GM21825 (cell line): ENCODE measurements at regions not wholly inside any gene's neighbourhood (a gene's known extent, or its start where the extent isn't known, plus 50 kb on each side); places are given as distances from the start of the nearest gene placed in this dataset.
"Not testable (repeated sequence)": the region's sequence is repeated elsewhere in the genome, so short reads cannot be mapped to it uniquely, and the experiment has no call there.

Experiments
- ATAC-seq: cut with Tn5 transposase; IDR thresholded peaks from one replicate; pipeline ENCODE4 v1.9.1; 2021; ENCODE audit warnings: mild to moderate bottlenecking, moderate library complexity; ENCODE audit not compliant: unreplicated experiment

DNA sequence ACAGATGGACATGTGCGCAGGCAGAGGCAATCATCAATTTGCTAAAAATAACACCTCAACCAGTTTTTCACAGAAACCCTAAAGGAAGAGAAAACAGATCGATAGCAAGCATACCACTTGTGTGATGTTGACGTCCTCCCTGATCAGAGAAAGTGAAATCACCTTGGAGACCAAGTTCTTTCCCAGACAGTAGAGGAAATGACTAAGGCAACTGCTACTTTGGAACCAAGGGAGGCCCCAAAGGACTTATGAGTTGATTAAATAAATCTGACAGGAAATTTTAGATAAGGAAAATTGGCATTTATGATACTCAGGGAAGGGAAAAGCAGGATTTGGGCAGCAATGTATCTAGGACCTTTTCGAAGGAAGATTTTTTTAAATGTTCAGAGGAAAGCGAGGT lies 267.1 kb upstream of the ASIC2 start:
- ATAC-seq, result no peak

DNA sequence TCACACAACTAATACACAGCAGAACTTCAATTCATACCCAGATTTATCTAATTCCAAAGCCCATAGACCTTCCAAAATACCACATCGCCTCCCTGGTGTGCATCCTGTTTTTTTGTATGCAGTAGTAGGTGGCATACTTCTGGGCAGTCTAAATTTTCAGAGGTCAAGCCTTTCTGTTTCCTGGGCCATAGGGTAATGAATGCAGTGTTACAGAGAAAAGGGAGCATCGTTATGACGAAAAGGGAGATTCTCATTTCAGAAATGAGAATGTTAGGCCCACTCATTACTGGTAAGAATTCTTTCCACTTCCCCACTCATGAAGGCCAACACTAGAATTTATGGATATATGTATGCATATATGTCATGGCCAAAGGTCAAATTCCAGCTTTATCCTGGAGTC lies 267.8 kb upstream of the ASIC2 start:
- no peak for ATAC-seq

DNA sequence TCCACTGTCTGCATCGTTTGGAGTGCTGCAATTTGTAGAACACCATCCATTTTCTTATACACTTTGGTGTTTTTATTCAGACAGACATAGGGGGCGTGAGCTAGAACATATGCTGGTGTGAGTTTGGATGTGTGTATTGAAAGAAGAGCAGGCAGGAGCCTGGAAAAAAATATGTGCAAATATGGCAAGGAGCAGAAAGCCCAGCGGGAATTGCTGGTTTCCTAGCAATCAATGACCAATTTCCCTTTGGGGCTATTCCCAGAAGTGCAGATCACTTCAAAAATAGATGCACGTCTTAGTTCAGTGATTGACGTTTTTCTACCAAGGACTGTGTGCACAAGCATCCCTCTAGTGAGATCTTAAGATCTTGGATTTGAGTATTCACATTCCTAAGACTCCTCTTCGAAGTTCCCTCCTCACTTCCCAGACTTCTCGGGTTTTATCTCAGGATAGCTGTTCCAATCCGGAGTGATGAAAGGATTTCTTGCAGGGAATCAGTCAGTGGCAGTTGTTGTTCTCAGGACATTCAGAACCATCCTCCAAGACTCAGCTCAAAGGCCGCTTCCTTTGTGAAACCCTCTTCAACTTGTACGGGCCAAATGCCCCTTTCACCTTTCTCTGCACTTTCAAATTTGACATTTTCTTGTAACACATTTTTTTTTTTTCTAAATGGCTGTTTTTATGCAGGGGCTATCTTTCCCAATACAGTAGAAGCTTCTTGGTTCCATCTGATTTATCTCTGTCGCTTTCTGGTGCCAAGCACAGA lies 268.7 kb upstream of the ASIC2 start:
- ATAC-seq, result no peak

DNA sequence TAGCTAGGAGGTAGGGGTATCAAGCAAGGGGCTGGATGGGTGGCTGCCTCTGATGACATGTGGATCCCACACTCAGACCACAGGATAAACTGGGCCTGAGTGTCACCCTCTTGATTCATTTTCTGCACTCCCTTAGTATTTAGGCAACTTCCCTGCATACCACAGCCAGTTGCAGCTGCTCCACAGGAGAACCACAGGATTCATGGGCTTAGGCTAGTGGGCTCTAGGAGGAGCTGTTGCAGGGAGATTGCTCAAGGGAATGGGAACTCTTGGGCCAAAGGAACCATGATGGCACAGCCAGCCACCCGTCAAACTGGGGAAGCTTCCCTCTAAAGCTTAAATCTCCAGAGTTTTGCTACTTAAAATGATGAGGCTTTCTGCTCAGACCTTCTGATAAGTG lies 269.7 kb upstream of the ASIC2 start:
- ATAC-seq, result no peak

DNA sequence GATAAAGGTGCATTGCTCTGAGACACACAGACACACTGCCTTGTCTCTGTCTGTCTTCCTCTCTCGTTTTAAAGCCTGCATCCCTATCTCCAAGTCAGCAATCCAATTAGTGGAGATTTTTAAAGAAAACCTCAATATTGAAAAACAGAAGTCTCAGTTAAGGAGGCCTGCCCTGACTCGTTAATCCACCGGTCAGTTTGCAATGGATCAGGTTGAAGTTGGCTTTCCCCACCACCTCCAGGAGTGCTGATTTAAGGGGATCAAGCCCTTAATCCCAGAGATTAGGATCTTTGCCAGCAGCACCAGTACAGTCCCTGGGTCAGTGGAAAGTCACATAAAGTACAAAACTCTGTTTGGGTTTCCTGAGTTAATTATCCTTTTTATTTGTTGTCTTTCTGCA lies 271.1 kb upstream of the ASIC2 start:
- no peak for ATAC-seq

DNA sequence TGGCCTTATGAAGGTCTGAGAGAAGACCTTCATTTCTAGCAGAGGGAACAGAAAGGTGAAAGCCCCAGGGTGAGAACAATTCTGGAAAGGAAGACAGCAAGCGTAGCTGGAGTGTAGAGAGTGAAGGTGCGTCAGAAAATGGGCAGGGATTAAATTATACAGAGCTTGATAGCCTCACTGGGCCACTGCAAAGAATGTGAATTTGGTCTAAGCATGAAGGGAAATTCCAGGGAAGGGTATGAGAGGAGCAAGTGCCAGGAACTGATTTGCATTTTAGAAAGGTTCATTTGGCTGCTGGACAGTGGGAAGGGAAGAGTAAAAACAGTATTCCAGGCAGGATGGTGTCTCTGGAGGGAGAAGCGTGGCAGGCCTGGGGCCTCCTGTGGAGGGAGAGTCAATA lies 274.1 kb upstream of the ASIC2 start:
- no peak for ATAC-seq

DNA sequence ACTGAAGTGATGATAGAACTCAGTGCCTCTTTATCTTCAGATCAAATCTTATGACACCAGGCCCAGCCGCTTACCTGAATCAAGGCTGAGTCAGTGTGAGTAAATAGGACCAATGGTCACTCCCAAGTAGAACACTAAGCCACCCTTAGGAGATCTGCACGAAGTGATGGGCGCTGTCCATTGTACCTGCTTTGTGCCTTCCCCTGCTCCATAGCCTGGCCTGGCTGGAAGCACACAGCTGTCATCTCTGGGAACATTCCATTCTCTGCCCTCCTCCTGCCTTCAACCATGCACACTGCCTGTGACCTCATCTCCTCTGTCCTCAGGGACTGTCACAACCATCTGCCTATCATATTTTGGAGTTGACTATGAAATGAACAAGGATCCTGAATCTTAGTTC lies 279.5 kb upstream of the ASIC2 start:
- no peak for ATAC-seq

DNA sequence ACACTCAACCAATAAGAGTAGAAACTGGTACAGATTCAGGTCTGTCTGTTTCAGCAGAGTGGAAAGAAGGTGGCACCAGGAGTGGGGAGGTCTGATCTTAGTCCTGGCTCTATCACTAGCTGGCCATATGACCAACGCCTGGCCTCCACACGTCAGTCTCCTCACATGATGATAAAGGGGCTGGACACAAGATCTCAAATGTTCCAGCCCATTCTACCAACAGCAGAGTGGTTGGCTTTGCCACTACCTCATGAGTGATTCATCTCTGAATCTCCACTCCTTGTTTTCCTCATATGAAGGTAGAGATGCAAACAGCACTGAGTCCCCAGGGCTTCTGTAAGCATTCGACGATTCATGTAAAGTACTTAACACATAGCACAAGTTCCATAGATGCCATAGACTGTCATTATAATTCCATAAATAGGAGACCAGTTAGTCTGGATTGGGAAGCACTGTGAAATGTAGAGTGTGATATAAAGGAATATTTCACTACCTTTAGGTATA lies 281.9 kb upstream of the ASIC2 start:
- no peak for ATAC-seq

DNA sequence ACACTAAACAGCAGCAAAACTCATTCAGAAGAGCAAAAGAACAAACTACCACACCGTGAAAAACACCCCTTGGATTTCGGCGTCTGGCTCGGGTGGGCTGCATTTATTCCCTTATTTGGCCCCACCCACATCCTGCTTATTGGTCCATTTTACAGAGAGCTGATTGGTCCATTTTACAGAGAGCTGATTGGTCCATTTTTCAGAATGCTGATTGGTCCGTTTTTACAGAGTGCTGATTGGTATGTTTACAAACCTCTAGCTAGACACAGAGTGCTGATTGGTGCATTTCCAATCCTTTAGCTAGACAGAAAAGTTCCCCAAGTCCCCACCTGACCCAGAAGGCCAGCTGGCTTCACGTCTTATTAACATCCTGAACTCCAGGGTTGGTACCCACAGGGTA lies 286.6 kb upstream of the ASIC2 start:
- not testable (repeated sequence) for ATAC-seq

DNA sequence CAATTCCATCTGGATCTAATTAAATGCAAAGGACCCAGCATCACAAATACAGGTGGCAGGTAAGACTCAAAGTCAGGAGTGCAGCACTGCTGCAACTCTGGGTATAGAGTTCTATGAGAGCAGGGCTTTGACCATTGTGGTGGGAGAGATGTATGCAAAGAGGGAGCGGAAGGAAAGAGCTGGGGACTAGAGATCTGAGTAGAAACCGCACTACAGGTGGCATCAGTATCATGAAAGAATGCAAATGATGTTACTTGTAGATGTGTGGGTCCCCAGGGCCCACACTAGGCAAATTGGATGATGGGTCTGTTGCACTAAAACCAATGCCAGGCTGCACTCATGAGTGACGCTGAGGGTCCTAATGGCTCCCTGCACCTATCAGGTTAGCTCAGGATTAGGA lies 287.1 kb upstream of the ASIC2 start:
- no peak for ATAC-seq

DNA sequence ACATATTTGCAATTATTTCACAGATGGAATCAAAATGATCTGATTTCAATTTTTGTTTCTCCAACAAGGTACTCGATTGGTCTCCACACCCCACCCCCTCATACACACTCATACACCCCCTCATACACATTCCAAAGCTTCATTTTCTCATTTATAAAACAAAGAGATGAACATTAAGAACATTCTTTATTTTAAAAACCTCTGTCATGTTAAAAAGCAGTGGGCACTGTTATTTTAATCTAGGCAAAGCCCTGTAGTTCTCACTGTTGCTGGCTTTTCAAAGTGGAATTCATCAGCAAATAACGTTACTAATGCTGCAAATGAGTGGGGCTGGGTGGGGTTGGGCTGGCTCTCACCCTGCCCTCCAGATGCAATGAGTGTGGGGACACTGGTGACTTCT lies 289.6 kb upstream of the ASIC2 start:
- ATAC-seq, result no peak

DNA sequence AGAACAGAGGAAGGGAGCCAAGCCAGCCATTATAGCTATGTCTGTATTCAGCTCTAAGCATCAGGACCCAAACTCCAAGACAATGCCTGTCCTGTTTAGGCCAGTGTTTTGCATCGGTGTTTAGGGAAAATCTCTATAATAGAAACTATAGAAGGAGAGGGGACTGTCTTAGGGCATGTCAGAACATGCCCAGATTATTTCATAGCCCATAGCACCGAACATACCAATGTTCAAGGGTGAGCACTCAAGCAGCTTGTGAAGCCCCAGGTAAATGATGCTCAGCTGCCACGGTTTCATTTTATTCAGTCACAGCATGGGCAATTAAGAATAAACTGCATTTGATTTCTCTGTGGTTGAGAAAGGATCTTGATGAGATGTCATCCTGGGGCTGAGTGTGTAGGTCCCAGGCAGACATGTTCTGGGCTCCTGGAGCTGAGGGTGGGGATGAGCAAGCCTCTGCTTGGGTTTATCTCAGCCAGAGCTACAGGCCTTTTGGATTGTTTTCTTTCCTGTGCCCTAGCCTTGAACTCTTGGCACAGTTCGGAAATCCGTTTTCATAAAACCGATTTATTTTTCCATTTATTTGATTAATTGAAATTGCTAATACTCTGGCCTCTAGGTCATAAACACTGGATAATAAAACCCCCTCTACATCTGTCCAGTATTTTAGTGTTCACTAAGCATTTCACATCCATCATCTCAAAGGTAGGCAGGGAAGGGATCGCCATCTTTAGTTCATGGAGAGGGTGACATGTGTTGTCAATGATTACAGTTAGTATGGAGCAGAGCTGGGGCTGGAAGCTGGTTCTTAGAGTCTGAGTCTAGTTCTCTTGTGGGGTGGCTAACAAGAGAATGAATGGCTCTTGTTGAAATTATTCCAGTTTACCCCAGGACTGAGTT lies 290.7 kb upstream of the ASIC2 start:
- ATAC-seq, result no peak

DNA sequence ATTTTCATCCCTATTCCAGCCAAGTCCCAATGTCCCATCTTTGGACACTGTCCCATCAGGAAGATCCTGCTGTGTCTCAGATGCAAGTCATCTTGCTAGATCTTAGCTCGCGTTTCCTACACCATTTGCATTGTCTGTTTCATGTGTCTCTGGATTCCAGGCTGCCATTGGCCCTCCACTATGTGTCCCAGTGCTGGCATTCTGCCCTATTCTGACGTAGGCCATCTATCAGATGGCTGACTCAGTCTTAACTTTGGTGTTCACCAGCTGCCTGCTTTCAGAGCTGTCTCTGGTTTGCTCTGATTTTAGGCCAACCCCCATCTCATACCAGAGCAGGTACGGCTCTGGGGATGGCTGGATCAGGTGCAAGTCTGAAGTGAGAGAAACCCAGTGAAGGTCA lies 300.9 kb upstream of the ASIC2 start:
- ATAC-seq, result no peak

DNA sequence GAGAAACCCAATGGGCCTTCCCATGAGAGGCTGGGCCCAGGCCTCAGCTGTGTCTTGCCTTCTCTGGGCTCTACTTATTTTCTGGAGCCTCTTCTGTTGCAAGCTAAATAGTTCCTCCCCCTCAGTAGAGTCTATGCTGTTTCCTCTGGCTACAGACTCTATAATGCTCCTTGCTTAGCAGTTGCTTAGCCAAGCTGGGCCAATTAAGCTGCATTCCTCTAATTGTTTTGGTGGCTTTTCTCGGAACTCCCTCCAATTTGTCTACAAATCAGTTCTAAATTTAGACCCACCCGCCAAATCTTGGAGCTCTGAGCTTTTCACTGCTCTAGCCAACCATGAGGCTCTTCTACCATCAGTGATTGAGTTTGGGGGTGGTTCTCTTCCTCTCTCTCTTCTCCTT lies 302.7 kb upstream of the ASIC2 start:
- no peak for ATAC-seq

DNA sequence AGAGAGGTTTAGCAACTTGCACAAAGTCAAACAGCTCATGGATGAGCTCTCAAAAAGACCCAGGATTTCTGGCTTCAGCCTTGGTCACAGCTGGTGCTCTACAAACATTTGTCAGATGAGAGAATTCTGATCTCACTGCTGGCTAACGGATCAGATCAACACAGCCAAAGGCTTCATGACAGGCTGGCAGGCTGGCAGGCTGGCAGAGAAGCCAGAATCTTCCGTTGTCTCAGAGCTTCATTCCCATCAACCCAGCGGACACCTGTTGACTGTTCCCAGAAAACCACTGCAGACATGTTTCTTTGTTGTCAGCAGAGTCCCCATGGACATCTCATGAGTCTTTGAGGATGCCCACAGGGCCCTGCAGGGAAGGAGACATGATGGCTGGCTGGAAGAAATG lies 303.8 kb upstream of the ASIC2 start:
- no peak for ATAC-seq

DNA sequence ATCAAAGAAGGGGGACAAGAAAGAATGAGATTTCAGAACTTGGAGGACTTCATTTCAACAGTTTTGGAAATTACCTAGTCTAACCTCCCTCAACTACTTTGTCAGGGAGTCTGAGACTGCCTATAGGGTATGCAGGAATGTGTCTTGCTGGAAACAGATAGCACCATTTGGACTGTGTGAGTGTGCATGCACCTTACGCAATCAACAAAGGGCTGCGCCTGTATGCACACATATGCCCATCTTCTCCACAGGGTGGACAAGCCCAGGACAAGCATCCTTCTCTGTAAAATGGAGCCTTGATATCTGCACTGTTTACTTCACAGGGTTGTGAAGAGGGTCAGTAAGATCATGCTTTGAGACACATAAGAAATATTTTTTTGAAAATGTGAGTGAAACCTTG lies 305.7 kb upstream of the ASIC2 start:
- ATAC-seq, result no peak

DNA sequence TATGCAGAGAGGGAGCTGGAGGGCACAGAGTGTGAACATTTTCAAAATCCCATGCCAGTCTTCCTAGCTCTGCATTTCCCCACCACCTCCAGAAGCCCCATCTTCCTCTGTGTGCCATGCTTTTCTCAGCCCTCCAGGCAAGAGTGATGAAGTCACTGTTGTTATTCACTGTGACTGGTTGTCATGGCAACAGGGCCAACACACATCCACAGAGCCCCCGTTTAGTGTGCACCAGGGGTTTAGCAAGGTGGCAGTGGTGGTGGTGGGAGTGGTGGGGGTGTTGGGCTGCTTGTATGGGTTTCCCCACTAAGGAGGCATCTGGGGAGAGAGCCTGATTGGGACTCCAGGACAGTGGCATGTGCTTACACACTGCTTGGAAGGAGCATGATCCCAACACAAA lies 309.9 kb upstream of the ASIC2 start:
- no peak for ATAC-seq

DNA sequence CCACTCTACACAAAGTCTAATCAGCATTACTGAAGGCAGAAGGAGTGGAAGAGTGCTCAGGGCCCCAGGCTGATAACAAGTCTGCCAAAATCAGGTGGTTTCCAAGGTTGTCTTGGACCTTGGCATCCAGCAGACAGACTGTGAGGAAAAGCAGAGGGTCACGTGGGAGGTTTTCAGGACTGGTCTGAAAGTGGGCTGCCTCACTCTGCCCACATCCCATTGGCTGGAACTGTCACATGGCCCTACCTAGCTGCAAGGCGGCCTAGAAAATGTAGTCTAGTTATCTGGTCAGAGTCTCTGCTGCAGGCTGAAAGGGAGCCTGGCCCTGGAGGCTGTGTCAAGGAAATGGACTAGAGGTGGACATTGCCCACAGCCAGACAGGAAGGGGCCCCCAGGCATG lies 310.7 kb upstream of the ASIC2 start:
- ATAC-seq, result no peak

DNA sequence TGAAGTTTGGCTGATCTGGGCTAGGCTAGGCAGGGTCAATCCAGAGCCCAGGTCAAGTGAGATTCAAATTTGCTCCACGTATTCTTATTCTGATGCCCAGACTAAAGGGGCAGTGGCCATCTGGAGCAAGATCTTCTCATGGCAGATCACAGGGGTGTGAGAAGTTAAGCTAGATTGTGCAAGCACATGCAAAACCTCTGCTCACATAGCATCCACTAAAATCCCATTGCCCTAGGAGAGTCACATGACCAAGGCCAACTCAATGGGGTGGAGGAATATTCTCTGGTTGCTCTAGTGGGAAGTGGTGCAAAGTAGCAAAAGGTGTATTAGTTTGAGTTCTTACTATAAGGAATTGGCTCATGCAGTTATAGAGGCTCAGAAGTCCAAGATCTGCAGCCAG lies 318.4 kb upstream of the ASIC2 start:
- no peak for ATAC-seq

DNA sequence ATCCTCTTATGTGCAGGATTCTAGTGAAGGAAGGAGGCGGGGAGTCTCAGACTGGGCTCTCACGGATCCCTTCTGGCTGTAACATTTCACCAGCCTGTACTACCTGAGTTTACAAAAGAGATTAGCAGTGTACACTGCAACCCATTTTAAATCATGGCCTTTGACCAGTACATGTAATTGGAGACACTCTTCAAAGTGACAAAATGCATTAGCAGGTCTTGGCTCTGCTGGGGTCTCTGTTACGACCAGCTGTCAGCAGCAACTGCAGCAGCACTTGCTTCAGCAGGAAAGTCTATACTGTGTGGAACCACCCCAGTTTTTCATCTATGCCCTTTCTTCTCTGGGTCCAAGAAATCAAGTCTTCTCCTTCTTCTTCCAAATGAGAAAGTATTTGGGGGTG lies 322.8 kb upstream of the ASIC2 start:
- no peak for ATAC-seq

DNA sequence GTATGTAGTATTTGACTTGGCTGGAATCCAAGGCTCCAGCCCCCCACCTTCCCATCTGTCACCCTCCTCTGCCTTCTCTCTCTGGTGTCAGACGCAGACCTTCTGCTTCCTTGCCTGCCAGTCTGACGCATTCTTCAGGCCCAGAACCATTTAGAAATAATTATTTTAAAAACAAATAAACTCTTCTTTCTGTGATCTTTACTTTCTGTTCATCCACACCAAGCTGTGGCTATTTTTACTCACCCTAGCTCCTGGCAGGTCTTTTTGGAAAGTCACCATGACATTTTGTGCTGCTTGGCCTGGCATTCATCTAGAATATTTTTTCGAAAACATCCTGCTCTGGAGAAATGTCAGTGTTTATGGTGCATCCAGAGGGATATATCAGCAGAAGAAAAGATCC lies 330.7 kb upstream of the ASIC2 start:
- ATAC-seq, result no peak
